ENCODE measurements at regions not wholly inside any gene's neighbourhood (a gene's known extent, or its start where the extent isn't known, plus 50 kb on each side); places are given as distances from the start of the nearest gene placed in this dataset.

GRCh38 chr20:17077030-17077429 is 149.8 kb upstream of the PCSK2 start:
- H3K4me3 Mint-ChIP-seq: no peak overlapping the region
- no peak overlapping the region for H3K27ac Mint-ChIP-seq
- ChIA-PET POLR2A (no interaction called here), CTCF (no interaction called here)
- Histone ChIP-seq H3K36me3 (ENCODE audit: insufficient read depth, low read length) (no peaks in the 10 kb centered on the region), H3K4me1 (ENCODE audit: insufficient read depth, low read length) (no peaks in the 10 kb centered on the region), H3K4me3 (ENCODE audit: low read length) (no peak overlapping the region), H3K27me3 (ENCODE audit: insufficient read depth, low read length, poor library complexity, severe bottlenecking) (no peaks in the 10 kb centered on the region), H3K9me3 (ENCODE audit: low read length) (no peaks in the 10 kb centered on the region), H3K27ac (ENCODE audit: low read depth, low read length) (no peak overlapping the region)
- no peaks in the 10 kb centered on the region for H3K27me3 Mint-ChIP-seq
- H3K36me3 Mint-ChIP-seq: no peaks in the 10 kb centered on the region
- peaks cover 0 to 9% (median 7%) of the 10 kb centered on the region in 5 donors for H3K9me3 Mint-ChIP-seq
- no peaks in the 10 kb centered on the region for H3K4me1 Mint-ChIP-seq
- DNase-seq: no peak

- H3K4me1 ChIP-seq (ENCODE audit: insufficient read depth, low read length): no peaks in the 10 kb centered on the region
- DNase-seq: no peak
- Mint-ChIP-seq H3K4me3 (no peak overlapping the region), H3K27me3 (peaks cover 0 to 2% of the 10 kb centered on the region in 2 donors), H3K27ac (no peak overlapping the region), H3K9me3 (peaks cover 6 to 9% (median 8%) of the 10 kb centered on the region in 5 donors), H3K4me1 (no peaks in the 10 kb centered on the region), H3K36me3 (no peaks in the 10 kb centered on the region)
- no peak overlapping the region for H3K4me3 ChIP-seq (ENCODE audit: low read length)
- no peaks in the 10 kb centered on the region for H3K36me3 ChIP-seq (ENCODE audit: insufficient read depth, low read length)
- no peaks in the 10 kb centered on the region for H3K9me3 ChIP-seq (ENCODE audit: low read length)
- ChIA-PET POLR2A (no interaction called here), CTCF (no interaction called here)
- H3K27me3 ChIP-seq (ENCODE audit: insufficient read depth, low read length, poor library complexity, severe bottlenecking): no peaks in the 10 kb centered on the region
- H3K27ac ChIP-seq (ENCODE audit: low read depth, low read length): no peak overlapping the region
Observed at GRCh38 chr20:17083738-17084137, 143.1 kb upstream of the PCSK2 start.

- Histone ChIP-seq H3K4me1 (ENCODE audit: insufficient read depth, low read length) (no peaks in the 10 kb centered on the region), H3K27me3 (ENCODE audit: insufficient read depth, low read length, poor library complexity, severe bottlenecking) (no peaks in the 10 kb centered on the region), H3K36me3 (ENCODE audit: insufficient read depth, low read length) (no peaks in the 10 kb centered on the region), H3K27ac (ENCODE audit: low read depth, low read length) (no peak overlapping the region), H3K9me3 (ENCODE audit: low read length) (no peaks in the 10 kb centered on the region), H3K4me3 (ENCODE audit: low read length) (no peak overlapping the region)
- H3K27ac Mint-ChIP-seq: no peak overlapping the region
- CTCF ChIA-PET: no interaction called here
- H3K4me3 Mint-ChIP-seq: no peak overlapping the region
- no peak for DNase-seq
- POLR2A ChIA-PET: no interaction called here
- no peaks in the 10 kb centered on the region for H3K36me3 Mint-ChIP-seq
- no peaks in the 10 kb centered on the region for H3K4me1 Mint-ChIP-seq
- H3K27me3 Mint-ChIP-seq: peaks cover 0 to 2% of the 10 kb centered on the region in 2 donors
- H3K9me3 Mint-ChIP-seq: peaks cover 3 to 9% (median 8%) of the 10 kb centered on the region in 5 donors
Observed at GRCh38 chr20:17084909-17085308, 141.9 kb upstream of the PCSK2 start.

- Histone ChIP-seq H3K4me1 (ENCODE audit: insufficient read depth, low read length) (no peaks in the 10 kb centered on the region), H3K9me3 (ENCODE audit: low read length) (no peaks in the 10 kb centered on the region), H3K36me3 (ENCODE audit: insufficient read depth, low read length) (no peaks in the 10 kb centered on the region), H3K27me3 (ENCODE audit: insufficient read depth, low read length, poor library complexity, severe bottlenecking) (no peaks in the 10 kb centered on the region), H3K27ac (ENCODE audit: low read depth, low read length) (no peak overlapping the region), H3K4me3 (ENCODE audit: low read length) (no peak overlapping the region)
- Mint-ChIP-seq H3K9me3 (peaks cover 0 to 1% (median 0%) of the 10 kb centered on the region in 5 donors), H3K36me3 (no peaks in the 10 kb centered on the region), H3K27me3 (peaks cover 0 to 2% of the 10 kb centered on the region in 2 donors), H3K27ac (no peak overlapping the region), H3K4me3 (no peak overlapping the region), H3K4me1 (no peaks in the 10 kb centered on the region)
- no peak for DNase-seq
- ChIA-PET POLR2A (no interaction called here), CTCF (no interaction called here)
Observed at GRCh38 chr20:17093782-17094181, 133.1 kb upstream of the PCSK2 start.

GRCh38 chr20:17097603-17098002 is 129.2 kb upstream of the PCSK2 start:
- H3K4me1 Mint-ChIP-seq: no peaks in the 10 kb centered on the region

GRCh38 chr20:17100506-17100905 is 126.3 kb upstream of the PCSK2 start:
- CTCF ChIA-PET: no interaction called here
- Histone ChIP-seq H3K36me3 (ENCODE audit: insufficient read depth, low read length) (no peaks in the 10 kb centered on the region), H3K27me3 (ENCODE audit: insufficient read depth, low read length, poor library complexity, severe bottlenecking) (no peaks in the 10 kb centered on the region), H3K4me3 (ENCODE audit: low read length) (no peak overlapping the region), H3K27ac (ENCODE audit: low read depth, low read length) (no peak overlapping the region), H3K4me1 (ENCODE audit: insufficient read depth, low read length) (no peaks in the 10 kb centered on the region), H3K9me3 (ENCODE audit: low read length) (no peaks in the 10 kb centered on the region)
- Mint-ChIP-seq H3K4me1 (no peaks in the 10 kb centered on the region), H3K27ac (no peak overlapping the region), H3K9me3 (peaks cover 0 to 3% (median 0%) of the 10 kb centered on the region in 5 donors), H3K4me3 (no peak overlapping the region), H3K27me3 (no peaks in the 10 kb centered on the region), H3K36me3 (no peaks in the 10 kb centered on the region)
- no peak for DNase-seq
- POLR2A ChIA-PET: no interaction called here

More at GRCh38 chr20:17097603-17098002, 129.2 kb upstream of the PCSK2 start:
- Histone ChIP-seq H3K4me1 (ENCODE audit: insufficient read depth, low read length) (no peaks in the 10 kb centered on the region), H3K27ac (ENCODE audit: low read depth, low read length) (no peak overlapping the region), H3K9me3 (ENCODE audit: low read length) (no peaks in the 10 kb centered on the region), H3K4me3 (ENCODE audit: low read length) (no peak overlapping the region), H3K36me3 (ENCODE audit: insufficient read depth, low read length) (no peaks in the 10 kb centered on the region), H3K27me3 (ENCODE audit: insufficient read depth, low read length, poor library complexity, severe bottlenecking) (no peaks in the 10 kb centered on the region)
- DNase-seq: no peak
- no peak overlapping the region for H3K27ac Mint-ChIP-seq
- H3K9me3 Mint-ChIP-seq: peaks cover 0 to 1% (median 0%) of the 10 kb centered on the region in 5 donors
- no peaks in the 10 kb centered on the region for H3K36me3 Mint-ChIP-seq
- CTCF ChIA-PET: no interaction called here
- H3K27me3 Mint-ChIP-seq: peaks cover 0 to 2% of the 10 kb centered on the region in 2 donors
- no peak overlapping the region for H3K4me3 Mint-ChIP-seq
- POLR2A ChIA-PET: no interaction called here

- no peak for DNase-seq
- no peaks in the 10 kb centered on the region for H3K36me3 ChIP-seq (ENCODE audit: insufficient read depth, low read length)
- no peaks in the 10 kb centered on the region for H3K9me3 ChIP-seq (ENCODE audit: low read length)
- no peak overlapping the region for H3K27ac ChIP-seq (ENCODE audit: low read depth, low read length)
- H3K4me1 ChIP-seq (ENCODE audit: insufficient read depth, low read length): no peaks in the 10 kb centered on the region
- Mint-ChIP-seq H3K4me3 (no peak overlapping the region), H3K4me1 (no peaks in the 10 kb centered on the region), H3K9me3 (peaks cover 0 to 7% (median 2%) of the 10 kb centered on the region in 5 donors), H3K27me3 (peaks cover 0 to 2% of the 10 kb centered on the region in 2 donors), H3K36me3 (no peaks in the 10 kb centered on the region), H3K27ac (no peak overlapping the region)
- CTCF ChIA-PET: no interaction called here
- POLR2A ChIA-PET: no interaction called here
- no peaks in the 10 kb centered on the region for H3K27me3 ChIP-seq (ENCODE audit: insufficient read depth, low read length, poor library complexity, severe bottlenecking)
- no peak overlapping the region for H3K4me3 ChIP-seq (ENCODE audit: low read length)
Observed at GRCh38 chr20:17107127-17107526, 119.7 kb upstream of the PCSK2 start.

GRCh38 chr20:17108896-17109295 is 117.9 kb upstream of the PCSK2 start:
- Mint-ChIP-seq H3K36me3 (no peaks in the 10 kb centered on the region), H3K4me1 (no peaks in the 10 kb centered on the region), H3K27me3 (peaks cover 0 to 2% of the 10 kb centered on the region in 2 donors), H3K9me3 (peaks cover 2 to 7% (median 3%) of the 10 kb centered on the region in 5 donors), H3K4me3 (no peak overlapping the region), H3K27ac (peak overlapping the region in 1 of 8 donors; percentile 29)
- CTCF ChIA-PET: no interaction called here
- Histone ChIP-seq H3K9me3 (ENCODE audit: low read length) (no peaks in the 10 kb centered on the region), H3K27ac (ENCODE audit: low read depth, low read length) (no peak overlapping the region), H3K4me3 (ENCODE audit: low read length) (no peak overlapping the region), H3K4me1 (ENCODE audit: insufficient read depth, low read length) (no peaks in the 10 kb centered on the region), H3K36me3 (ENCODE audit: insufficient read depth, low read length) (no peaks in the 10 kb centered on the region), H3K27me3 (ENCODE audit: insufficient read depth, low read length, poor library complexity, severe bottlenecking) (no peaks in the 10 kb centered on the region)
- no peak for DNase-seq
- POLR2A ChIA-PET: no interaction called here

- POLR2A ChIA-PET: no interaction called here
- DNase-seq: no peak
- Mint-ChIP-seq H3K4me3 (no peak overlapping the region), H3K9me3 (peaks cover 0 to 9% (median 3%) of the 10 kb centered on the region in 5 donors), H3K36me3 (no peaks in the 10 kb centered on the region), H3K27me3 (peaks cover 0 to 2% of the 10 kb centered on the region in 2 donors), H3K4me1 (no peaks in the 10 kb centered on the region), H3K27ac (no peak overlapping the region)
- H3K4me1 ChIP-seq (ENCODE audit: insufficient read depth, low read length): no peaks in the 10 kb centered on the region
- no peaks in the 10 kb centered on the region for H3K9me3 ChIP-seq (ENCODE audit: low read length)
- no peaks in the 10 kb centered on the region for H3K36me3 ChIP-seq (ENCODE audit: insufficient read depth, low read length)
- no peak overlapping the region for H3K27ac ChIP-seq (ENCODE audit: low read depth, low read length)
- no peaks in the 10 kb centered on the region for H3K27me3 ChIP-seq (ENCODE audit: insufficient read depth, low read length, poor library complexity, severe bottlenecking)
- no peak overlapping the region for H3K4me3 ChIP-seq (ENCODE audit: low read length)
- CTCF ChIA-PET: no interaction called here
Observed at GRCh38 chr20:17109307-17109706, 117.5 kb upstream of the PCSK2 start.

All from CD8-positive, alpha-beta memory T cell (primary cell).